ENCODE measurements at regions not wholly inside any gene's neighbourhood (a gene's known extent, or its start where the extent isn't known, plus 50 kb on each side); places are given as distances from the start of the nearest gene placed in this dataset.
"Not testable (repeated sequence)": the region's sequence is repeated elsewhere in the genome, so short reads cannot be mapped to it uniquely, and the experiment has no call there.

DNA sequence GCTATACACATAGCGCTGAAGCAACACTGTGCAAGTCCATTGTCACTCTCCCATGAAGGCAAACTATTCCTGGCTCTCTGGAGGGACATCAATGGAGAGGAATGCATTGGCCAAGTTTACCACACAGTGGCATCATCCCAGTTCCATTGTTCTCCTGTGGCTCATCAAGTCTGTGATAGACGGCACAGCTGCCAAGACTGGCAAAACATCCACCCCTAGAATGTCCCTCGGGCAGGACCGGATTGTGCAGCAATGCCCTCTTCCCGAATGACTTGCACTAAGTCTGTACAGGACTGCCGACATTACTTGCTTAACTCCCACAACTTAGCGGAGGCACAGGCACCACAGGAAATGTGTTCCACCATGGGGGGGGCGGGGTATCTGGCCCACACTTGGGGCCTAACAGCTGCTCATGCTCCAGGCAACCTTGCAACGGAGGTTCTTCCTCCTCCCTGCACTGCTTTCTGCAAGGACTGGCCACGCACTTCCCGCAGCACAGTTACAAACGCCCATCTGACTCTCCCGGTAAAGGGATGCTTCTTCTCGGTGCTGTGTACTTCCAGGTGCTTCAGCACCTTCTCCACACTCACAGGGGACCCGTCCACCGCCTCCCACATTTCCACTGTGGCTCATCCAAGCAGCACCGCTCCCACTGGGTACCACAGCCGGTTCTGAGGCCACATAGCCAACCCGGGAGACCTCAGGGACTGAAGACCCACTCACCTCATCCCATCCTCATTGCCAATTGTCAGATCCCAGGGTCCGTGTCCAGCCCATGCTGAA is 1309.6 kb upstream of the RAG2 start:
- no peak for DNase-seq (ENCODE audit: low read depth)

DNA sequence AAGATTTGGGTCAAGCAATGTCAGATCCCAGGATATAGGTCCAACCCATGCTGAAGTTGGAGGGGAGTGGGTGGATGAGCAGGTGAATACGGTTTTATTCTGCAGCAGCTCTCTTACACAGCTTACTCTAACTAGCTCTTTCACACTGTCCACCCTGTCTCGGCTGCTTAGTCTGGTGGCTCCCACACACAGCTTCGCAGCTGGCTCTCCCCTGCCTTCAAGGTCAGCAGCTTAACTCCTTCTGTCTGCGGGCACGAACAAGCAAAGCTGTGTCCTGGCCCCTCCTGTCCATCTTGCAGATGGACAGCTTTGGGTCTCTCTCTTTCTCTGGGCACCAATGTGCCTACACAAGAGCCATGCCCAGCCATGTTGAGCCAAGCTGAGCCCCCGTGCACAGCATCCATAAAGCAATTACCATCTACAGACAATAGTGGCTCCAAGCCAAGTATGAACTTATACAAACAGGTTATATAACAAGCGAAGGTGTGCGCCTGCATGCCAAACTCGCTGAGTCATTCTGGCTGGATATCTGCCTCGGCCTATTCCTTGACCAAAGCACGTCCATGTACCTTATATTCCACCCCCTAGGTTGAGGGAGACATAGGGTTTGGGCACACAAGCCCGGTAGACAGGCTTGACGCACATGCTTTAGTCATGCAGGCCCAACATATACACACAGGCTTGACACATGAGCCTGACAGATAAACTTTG is 1307.8 kb upstream of the RAG2 start:
- no peak for DNase-seq (ENCODE audit: low read depth)

DNA sequence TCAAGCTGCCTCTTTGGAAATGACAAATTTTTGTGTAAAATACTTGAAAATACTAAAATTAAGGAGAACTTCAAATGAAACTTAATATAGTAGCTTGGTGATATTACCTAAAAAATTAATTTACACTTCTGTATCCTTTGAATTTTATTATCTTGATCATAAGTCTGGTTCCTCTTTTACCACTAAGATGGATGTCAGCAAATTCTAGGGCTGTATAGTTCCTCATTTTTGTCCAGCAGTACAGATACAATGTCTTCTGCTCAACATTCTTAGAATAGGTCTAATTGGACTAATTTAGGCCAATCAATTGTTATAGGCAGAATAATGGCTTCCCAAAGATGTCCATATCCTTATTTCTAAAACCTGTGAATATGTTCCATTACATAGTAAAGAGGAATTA is 1298.0 kb upstream of the RAG2 start:
- DNase-seq (ENCODE audit: low read depth): no peak

DNA sequence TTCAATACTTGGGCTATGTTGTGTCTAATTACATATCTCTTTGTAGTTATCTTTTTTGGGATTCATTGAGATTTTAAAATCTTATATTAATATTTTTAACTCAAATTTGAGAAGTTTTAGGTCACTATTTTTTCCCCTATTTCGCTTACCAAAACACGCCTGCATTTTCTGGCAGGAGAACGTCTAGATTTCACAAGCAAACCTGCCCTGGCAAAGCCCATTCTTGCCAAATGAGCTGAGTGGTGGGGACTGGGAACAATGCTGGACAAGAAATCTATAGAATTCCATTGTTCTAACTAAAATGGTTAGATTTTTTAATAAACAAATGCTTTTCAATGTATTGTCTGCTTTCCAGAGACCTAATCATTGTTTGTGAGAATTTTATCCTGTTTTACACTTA is 1283.7 kb upstream of the RAG2 start:
- no peak for DNase-seq (ENCODE audit: low read depth)

DNA sequence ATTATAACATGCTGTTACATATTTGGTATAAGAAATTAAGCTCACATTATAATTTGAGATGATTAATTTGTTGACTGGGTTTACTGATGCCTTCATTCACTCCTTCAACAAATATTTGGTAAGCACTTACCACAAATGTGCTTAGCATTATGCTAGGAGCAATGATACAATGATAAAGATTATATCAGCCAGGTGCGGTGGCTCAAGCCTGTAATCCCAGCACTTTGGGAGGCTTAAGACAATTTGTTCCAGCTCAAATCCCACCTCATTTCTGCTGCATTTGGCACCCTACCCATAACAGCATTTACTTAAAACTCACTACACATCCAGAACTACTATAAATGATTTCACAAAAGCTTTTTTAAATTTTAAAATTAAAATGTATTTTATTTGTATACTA is 1263.6 kb upstream of the RAG2 start:
- no peak for DNase-seq (ENCODE audit: low read depth)

DNA sequence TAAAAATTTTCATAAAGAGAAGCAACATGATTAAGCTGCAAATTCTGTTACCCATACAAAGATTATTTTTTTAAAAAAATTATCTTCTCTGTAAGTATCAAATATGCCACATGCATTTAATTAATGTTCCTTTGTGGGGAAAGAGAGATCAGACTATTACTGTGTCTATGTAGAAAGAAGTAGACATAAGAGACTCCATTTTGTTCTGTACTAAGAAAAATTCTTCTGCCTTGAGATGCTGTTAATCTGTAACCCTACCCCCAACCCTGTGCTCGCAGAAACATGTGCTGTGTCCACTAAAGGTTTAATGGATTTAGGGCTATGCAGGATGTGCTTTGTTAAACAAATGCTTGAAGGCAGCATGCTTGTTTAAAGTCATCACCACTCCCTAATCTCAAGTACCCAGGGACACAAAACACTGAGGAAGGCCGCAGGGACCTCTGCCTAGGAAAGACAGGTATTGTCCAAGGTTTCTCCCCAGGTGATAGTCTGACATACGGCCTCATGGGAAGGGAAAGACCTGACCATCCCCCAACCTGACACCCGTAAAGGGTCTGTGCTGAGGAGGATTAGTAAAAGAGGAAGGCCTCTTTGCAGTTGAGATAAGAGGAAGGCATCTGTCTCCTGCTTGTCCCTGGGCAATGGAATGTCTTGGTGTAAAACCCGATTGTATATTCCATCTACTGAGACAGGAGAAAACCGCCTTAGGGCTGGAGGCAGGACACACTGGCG is 1260.9 kb upstream of the RAG2 start:
- DNase-seq (ENCODE audit: low read depth): not testable (repeated sequence)

DNA sequence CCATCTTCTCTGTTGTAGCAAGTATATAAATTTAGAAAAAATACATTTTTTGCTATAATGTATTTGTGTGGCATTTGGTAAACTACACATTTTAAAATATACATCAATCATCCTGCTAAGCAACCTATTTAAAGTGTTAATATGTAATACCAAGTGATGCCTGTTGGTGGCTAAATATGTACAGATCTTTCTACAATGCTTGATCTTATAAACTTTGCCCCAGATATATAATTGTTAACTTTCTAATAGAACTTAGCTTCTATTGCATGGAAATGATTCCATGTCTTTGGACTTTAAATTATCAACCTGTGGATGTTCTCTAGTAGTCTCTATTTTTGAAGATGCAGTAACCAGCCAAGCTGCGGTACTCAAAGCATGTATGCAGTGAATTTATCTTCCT is 1260.4 kb upstream of the RAG2 start:
- no peak for DNase-seq (ENCODE audit: low read depth)

DNA sequence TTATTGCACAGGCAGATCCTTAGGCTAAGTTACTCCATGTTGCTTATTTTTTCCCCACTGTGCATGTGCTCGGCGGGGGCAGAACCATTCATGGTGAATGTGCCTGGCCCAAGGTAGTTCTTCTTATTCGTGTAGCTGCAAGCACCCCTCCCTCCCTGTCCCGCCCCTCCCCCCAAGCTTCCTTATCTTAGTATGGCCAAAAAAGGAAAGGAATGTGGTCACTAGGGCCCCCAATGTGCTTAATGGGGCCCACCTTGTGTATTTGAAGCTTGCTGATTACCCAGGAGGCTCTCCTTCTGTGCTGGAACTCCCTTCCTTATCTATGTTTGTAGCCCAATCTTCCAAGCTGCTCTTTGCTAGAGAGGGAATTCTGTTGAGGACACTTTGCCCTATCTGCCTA is 1259.7 kb upstream of the RAG2 start:
- no peak for DNase-seq (ENCODE audit: low read depth)

DNA sequence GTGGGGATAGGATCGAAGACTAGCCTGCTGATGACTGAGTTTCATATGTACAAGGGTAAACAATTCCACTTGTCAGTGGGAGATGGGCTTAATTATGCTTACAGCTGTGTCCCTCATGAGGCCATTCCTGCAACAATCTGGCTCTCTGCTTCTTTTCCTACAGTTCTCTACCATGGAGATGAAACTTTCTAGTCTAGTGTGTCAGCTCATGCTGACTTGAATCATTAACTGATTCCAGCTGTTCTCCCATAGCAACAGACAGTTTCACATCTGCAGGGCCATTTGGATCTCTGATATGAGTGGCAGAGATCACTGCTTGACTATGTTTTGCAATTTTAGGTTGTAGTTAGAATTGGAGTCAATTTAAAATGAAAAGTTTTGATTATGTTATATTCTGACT is 1251.7 kb upstream of the RAG2 start:
- DNase-seq (ENCODE audit: low read depth): peak; percentile 41

DNA sequence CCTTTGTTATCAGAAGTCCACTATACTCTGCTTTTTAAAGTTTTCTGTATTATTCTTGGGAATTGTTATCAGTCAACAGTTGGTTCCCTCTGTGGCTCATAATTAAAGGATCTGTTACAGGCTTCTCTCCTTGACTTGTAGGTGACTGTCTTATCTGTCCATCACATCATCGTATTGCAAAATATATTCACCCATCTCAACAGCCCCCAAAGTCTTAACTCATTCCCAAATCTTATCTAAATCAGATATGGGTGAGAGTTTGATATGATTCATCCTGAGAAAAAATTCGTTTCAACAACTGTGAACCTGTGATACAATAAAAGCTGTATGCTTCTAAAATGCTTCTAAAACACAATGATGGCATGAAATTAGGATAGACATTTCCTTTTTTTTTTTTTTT is 1245.6 kb upstream of the RAG2 start:
- DNase-seq (ENCODE audit: low read depth): no peak

DNA sequence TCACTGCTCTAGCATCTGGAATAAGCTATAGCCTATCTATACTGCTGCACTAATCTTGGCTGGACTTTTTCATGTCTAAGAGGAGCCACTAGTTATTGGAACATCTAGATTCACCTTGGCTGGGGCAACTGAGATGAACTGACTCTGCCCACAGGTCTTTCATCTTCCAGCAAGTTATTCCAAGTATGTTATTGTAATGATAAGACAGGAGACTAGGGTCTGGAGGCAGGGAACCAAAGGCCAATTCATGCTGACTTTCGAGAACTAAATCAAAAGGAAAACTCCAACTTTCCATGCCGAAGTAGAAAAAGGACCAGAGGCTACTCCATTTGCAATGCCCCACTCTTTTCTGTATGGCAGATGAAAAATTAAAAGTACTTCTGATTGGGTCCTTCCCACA is 1243.0 kb upstream of the RAG2 start:
- no peak for DNase-seq (ENCODE audit: low read depth)

DNA sequence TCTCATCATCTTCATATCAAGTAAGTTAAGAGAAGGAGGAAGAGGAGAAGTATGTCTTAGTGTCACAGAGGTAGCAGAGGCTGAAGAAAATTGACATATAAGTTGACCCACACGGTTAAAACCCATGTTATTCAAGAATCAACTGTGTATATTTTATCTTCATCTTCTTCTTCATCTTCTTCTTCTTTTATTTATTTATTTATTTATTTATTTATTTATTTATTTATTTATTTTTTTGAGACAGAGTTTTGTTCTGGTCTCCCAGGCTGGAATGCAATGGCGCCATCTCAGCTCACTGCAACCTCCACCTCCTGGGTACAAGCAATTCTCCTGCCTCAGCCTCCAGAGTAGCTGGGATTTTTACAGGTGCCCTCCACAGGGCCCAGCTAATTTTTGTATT is 1242.3 kb upstream of the RAG2 start:
- DNase-seq (ENCODE audit: low read depth): not testable (repeated sequence)

DNA sequence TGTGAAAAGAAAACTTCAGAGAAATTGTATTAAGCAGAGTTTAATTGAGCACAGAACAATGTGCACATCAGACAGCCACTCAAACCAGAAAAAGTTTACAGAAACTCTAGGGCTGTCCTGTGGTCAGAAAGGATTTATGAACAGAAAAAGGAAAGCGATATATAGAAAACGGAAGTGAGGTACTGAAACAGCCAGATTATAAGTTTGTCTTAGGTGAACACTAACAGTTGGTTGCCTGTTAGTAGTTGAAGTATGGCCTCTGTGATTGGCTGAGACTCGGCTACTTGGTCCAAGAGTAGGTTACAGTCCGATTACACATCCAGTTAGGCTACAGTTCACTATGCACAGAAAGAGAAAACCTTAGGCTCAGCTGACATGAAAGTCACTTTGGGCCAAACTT is 1232.5 kb upstream of the RAG2 start:
- DNase-seq (ENCODE audit: low read depth): no peak

DNA sequence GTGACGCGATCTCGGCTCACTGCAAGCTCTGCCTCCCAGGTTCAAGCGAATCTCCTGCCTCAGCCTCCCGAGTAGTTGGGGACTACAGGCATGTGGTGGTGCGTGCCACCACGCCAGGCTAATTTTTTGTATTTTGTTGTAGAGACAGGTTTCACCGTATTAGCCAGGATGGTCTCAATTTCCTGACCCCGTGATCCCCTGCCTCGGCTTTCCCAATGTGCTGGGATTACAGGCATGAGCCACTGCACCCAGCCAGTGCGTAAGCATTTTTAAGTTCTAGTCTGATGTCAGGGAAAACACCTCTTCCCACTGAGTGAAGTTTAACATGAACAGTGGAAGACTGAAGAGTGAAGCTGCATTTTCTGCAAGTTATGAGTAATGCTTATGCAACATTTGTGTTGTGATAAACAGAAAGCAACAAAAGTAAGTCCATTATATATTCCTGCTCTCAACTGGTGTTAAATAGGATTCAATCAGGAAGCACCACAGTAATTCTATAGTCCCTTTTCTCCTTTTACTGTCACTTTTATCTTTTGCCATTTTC is 1219.8 kb upstream of the RAG2 start:
- DNase-seq (ENCODE audit: low read depth): no peak

DNA sequence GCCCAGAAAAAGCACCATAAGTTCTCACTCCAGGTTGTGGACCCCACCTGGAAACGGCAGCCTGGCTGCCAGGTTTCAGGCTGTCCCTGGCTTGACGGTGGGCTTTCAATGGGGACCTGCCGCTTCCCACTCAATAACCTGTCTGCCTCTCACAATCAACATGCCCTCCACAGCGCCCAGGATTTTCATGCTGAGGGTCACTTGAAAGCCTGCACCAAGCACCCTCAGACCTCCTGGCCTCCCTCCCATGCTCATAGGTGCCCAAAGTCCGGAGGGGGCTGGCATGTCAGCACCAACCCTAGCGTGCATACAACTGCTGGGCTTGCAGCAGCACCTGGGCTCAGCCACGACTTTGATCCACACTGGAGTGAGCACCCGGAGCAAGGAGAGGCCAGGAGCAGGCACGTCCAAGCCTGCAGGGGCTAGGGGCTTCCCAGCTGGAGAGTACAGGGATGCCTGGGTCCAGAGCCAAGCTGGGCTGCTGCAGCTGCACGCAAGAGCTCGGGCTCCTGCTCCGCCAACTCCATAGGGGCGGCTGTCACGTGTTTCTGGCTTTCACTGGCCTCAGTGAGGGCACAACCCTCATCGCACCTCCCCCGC is 1214.3 kb upstream of the RAG2 start:
- no peak for DNase-seq (ENCODE audit: low read depth)

DNA sequence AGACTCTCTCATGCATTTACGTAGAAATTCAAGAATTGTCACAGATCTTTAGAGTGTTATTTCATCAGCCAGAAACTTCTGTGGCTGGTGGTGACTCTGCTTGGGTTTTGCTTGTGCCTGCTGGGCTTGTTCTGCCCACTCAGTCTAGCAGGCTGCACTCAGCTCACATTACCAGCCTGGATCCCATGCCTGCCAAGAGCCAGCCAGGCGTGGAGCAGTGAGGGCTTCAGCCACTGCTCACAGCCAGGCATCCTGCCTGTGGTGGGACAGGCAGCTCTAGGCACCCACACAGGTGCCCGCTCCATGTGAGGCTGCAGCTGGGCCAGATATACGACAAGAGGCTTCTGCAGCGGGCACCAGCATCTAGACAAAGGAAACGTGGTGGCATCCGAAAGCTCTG is 1213.3 kb upstream of the RAG2 start:
- no peak for DNase-seq (ENCODE audit: low read depth)

DNA sequence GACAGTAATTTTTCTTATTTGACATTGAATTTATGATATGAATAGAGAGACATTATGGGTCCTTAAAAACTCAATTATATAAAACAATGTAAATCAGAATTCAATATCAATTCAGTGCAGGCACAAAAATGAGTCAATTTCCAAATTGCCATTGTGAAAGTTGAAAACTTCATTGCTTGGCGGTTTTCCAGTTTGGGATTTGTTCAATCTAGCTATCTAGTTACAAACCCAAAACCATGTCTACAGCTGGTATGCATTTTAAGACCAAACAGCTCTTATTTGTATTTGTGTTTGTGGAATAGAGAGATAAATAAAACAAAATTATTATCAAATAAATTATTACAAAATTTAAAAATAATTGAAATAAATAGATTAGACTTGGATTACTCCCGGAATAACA is 1206.6 kb upstream of the RAG2 start:
- peak; percentile 10 for DNase-seq (ENCODE audit: low read depth)

DNA sequence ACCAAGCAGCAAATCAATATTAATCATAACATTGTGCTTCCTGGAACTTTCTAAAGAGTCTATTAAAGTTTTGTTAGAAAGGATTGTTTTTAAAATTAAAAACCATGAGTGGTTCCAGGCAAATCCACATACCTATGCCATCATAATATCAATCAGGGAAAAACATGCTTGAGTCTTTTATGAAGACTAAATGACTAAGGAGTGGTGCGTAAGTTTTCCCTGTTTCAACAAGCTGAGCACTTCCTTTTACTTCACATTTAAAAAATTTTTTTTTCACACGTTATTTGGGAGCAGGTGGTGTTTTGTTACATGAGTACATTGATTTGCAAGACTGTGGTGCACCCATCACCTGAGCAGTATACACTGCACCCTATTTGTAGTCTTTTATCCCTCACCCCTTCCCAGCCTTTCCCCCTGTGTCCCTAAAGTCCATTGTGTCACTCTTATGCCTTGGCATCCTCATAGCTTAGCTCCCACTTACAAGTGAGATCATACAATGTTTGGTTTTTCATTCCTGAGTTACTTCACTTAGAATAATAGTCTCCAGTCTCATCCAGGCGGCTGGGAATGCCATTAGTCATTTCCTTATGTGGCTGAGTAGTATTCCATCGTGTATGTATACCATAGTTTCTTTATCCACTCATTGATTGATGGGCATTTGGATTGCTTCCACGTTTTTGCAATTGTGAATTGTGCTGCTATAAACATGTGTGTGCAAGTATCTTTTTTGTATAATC is 1190.3 kb upstream of the RAG2 start:
- DNase-seq (ENCODE audit: low read depth): peak; percentile 78

DNA sequence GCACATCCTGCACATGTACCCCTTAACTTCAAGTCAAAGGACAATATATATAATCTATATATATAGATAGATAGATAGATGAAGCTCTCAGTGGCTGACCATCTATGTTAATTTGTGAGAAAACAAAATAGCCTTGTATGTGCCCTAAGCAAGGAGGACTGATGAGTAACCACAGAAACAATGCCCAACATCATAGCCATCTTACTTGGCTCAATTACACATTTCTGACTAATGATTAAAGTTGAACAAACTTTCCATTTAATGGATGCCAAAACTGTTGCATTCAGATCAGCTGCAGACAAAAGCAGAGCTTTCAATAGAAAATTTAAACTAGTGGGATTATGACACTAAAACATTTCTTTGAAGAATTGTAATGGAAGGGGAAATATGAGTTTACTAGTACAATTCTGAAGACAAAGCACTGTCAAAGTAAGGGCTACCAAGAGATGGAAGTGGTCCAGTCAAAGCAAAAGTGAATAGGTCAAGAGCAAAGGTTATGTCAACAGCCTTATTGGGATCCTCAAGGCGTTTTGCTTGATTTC is 1188.2 kb upstream of the RAG2 start:
- peak; percentile 79 for DNase-seq (ENCODE audit: low read depth)

DNA sequence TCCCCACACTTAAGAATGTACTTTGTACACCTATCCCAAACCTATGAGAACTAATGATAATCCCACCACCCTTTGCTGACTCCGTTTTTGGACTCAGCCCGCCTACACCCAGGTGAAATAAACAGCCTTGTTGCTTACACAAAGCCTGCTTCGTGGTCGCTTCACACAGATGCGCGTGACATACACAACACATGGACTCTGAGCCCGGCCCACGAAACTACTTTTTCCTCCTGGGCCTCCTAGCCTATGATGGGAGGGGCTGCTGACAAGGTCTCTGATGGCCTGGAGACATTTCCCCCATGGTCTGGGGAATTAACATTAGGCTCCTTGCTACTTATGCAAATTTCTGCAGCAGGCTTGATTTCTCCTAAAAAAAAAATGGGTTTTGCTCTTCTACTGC is 1176.4 kb upstream of the RAG2 start:
- DNase-seq (ENCODE audit: low read depth): no peak

DNA sequence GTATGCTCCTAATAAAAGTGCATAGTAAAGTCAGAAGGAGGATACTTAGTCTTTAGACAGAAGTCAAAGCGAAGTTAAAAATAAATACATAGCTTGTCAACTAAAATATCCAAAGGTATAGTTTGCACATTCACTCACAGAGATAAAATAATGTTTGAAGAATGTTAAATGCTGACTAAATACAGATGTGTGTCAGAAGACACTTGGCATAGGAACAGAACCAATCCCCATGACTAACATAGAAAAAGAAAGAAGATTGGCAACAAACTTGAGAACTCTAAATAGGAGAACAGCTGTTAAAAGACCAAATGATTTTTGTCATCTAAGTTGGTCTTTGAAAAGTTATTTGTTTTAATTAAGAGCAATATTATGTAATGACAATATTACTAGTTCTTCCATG is 1172.1 kb upstream of the RAG2 start:
- DNase-seq (ENCODE audit: low read depth): peak; percentile 40

Data from stromal cell of bone marrow (primary cell).